ACC112 (cell line): ENCODE measurements at regions not wholly inside any gene's neighbourhood (a gene's known extent, or its start where the extent isn't known, plus 50 kb on each side); places are given as distances from the start of the nearest gene placed in this dataset.
"Not testable (repeated sequence)": the region's sequence is repeated elsewhere in the genome, so short reads cannot be mapped to it uniquely, and the experiment has no call there.

Experiments used
- H2AFZ ChIP-seq: fragments of 200-600 bp; sonication (generic); one replicate; pipeline ENCODE4 v1.6.0; 2017; ENCODE audit warnings: antibody characterized with exemption, low read length; ENCODE audit not compliant: unreplicated experiment
- H3K27ac ChIP-seq: fragments of 200-600 bp; sonication (generic); 2 replicates; pipeline ENCODE4 v1.5.1; 2014; ENCODE audit warnings: low read depth, mild to moderate bottlenecking, antibody characterized with exemption, low read length, moderate library complexity
- H3K27me3 ChIP-seq: fragments of 200-600 bp; sonication (generic); 2 replicates; pipeline ENCODE4 v1.6.1; 2014; ENCODE audit warnings: mild to moderate bottlenecking, antibody characterized with exemption, low read length, moderate library complexity, mixed read lengths; ENCODE audit not compliant: insufficient read depth
- H3K36me3 ChIP-seq: fragments of 200-600 bp; sonication (generic); 2 replicates; pipeline ENCODE4 v1.6.1; 2016; ENCODE audit warnings: mild to moderate bottlenecking, antibody characterized with exemption, low read length, moderate library complexity, mixed read lengths; ENCODE audit not compliant: insufficient read depth
- H3K4me1 ChIP-seq: fragments of 200-600 bp; sonication (generic); one replicate; pipeline ENCODE4 v1.6.1; 2016; ENCODE audit warnings: low read length, mixed read lengths; ENCODE audit not compliant: insufficient read depth, unreplicated experiment, control insufficient read depth
- H3K4me3 ChIP-seq: fragments of 200-600 bp; sonication (generic); 2 replicates; pipeline ENCODE4 v1.5.1; 2014; ENCODE audit warnings: mild to moderate bottlenecking, low read depth, low read length
- H3K79me2 ChIP-seq: fragments of 200-600 bp; sonication (generic); one replicate; pipeline ENCODE4 v1.6.0; 2016; ENCODE audit warnings: low read length; ENCODE audit not compliant: control insufficient read depth, unreplicated experiment, insufficient read depth

- not testable (repeated sequence) for H3K27ac ChIP-seq, H3K36me3 ChIP-seq, H3K79me2 ChIP-seq, H3K4me3 ChIP-seq, H2AFZ ChIP-seq, H3K4me1 ChIP-seq
- peaks cover 21% of the 10 kb centered on the region for H3K27me3 ChIP-seq
Measured at GRCh38 chr18:35848321-35848720, 124.2 kb upstream of the RMP24 start.

- peaks cover 28% of the 10 kb centered on the region for H3K27me3 ChIP-seq
- H3K4me3 ChIP-seq, H3K4me1 ChIP-seq, H3K79me2 ChIP-seq, H3K36me3 ChIP-seq, H2AFZ ChIP-seq, H3K27ac ChIP-seq: not testable (repeated sequence)
Measured at GRCh38 chr18:35849241-35849640, 123.2 kb upstream of the RMP24 start.

GRCh38 chr18:35851286-35851970, 121.1 kb upstream of the RMP24 start:
- H3K4me1 ChIP-seq, result no peaks in the 10 kb centered on the region
- no peak overlapping the region for H3K27ac ChIP-seq
- no peaks in the 10 kb centered on the region for H3K36me3 ChIP-seq

DNA sequence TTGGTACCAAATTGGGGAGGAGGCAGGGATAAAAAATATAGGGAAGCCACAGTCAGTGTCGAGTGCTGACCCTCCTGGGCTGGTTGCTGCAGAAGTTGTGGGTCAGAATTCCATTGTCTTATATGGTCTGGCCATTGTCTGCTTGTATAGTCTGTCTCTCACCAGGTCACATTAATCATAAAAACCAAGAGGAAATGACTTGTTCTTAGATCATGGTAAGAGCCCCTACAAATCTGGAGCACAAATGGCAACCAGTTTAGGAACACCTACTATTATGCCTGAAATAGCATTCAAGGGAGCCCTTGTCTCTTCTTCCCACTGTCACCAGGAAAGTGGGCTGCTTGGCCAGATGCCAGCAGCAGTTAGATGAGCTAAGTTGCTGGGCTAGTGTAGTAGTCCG, 119.7 kb upstream of the RMP24 start:
- H2AFZ ChIP-seq, result no peak overlapping the region
- no peaks in the 10 kb centered on the region for H3K36me3 ChIP-seq
- H3K4me1 ChIP-seq, result no peaks in the 10 kb centered on the region
- H3K4me3 ChIP-seq, result no peak overlapping the region
- peaks cover 35% of the 10 kb centered on the region for H3K27me3 ChIP-seq
- H3K27ac ChIP-seq, result no peak overlapping the region
- H3K79me2 ChIP-seq, result no peaks in the 10 kb centered on the region

More at GRCh38 chr18:35851286-35851970, 121.1 kb upstream of the RMP24 start:
- Histone ChIP-seq H3K27me3 (peaks cover 35% of the 10 kb centered on the region), H3K4me3 (no peak overlapping the region), H2AFZ (no peak overlapping the region), H3K79me2 (no peaks in the 10 kb centered on the region)

- Histone ChIP-seq H3K27me3 (peaks cover 35% of the 10 kb centered on the region), H2AFZ (no peak overlapping the region), H3K79me2 (no peaks in the 10 kb centered on the region), H3K4me1 (no peaks in the 10 kb centered on the region), H3K4me3 (no peak overlapping the region), H3K36me3 (no peaks in the 10 kb centered on the region), H3K27ac (no peak overlapping the region)
Measured at GRCh38 chr18:35854095-35854494, 118.4 kb upstream of the RMP24 start.

GRCh38 chr18:35856178-35856577, 116.3 kb upstream of the RMP24 start:
- Histone ChIP-seq H3K4me3 (no peak overlapping the region), H3K36me3 (no peaks in the 10 kb centered on the region), H3K27ac (no peak overlapping the region), H3K79me2 (no peaks in the 10 kb centered on the region), H2AFZ (no peak overlapping the region), H3K27me3 (peaks cover 31% of the 10 kb centered on the region), H3K4me1 (no peaks in the 10 kb centered on the region)

DNA sequence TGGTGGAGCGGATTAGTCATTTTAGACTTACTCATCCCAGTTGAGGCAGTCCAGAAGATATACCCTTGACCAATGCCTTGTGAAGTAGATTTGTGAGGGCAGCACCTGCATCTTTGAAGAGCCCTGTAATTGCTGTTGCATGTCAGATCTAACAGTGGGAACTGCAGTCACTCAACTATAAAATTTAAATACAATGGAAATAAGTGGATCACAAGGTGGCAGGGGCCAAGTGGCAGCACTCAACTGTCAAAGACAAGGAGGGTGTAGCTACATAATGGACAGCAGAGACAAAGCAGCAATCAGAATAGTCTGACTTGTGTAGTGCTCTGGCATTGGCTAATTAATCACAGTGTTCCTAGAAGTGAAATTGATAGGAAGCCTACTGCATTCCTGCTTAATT, 115.8 kb upstream of the RMP24 start:
- H3K36me3 ChIP-seq, H3K4me3 ChIP-seq, H3K79me2 ChIP-seq, H3K27ac ChIP-seq, H3K4me1 ChIP-seq, H2AFZ ChIP-seq: not testable (repeated sequence)
- peaks cover 29% of the 10 kb centered on the region; the same call in 1 of the 2 replicates for H3K27me3 ChIP-seq

- peaks cover 29% of the 10 kb centered on the region; the same call in 1 of the 2 replicates for H3K27me3 ChIP-seq
- H3K79me2 ChIP-seq, H3K4me3 ChIP-seq, H3K4me1 ChIP-seq, H3K36me3 ChIP-seq, H3K27ac ChIP-seq, H2AFZ ChIP-seq: not testable (repeated sequence)
Measured at GRCh38 chr18:35857581-35857980, 114.9 kb upstream of the RMP24 start.

DNA sequence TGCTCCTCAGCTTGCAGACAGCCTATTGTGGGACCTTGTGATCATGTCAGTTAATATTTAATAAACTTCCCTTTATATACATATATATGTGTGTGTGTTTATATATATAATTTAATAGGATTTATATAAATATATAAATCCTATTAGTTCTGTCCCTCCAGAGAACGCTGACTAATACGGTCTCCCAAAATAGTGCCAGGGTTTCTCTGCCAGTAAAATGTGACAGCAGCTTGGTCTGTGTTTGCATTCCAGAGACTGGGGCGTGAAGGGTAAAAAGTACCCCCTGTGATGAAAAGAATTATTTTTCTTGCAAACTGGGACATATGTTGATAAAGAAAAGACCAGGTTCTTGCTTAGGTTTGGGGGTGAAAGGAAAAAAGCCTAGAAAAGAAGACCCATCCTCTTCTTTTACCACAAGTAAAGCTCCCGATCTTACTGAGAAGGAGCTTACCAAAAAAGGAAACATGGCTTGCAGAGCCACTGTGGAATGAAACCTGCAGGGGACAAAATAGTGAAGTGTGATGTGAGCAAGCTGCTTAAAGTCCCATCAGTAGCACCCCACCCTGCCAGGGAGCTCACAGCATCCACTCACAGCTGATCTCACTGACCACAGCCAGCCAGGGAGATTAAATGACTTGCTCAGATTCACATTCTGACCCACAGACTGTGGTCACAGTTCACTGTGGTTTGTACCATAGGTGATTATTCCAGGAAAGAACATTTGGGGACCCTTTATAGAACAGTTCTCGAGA, 110.9 kb upstream of the RMP24 start:
- Histone ChIP-seq H3K4me1 (no peaks in the 10 kb centered on the region), H3K36me3 (no peaks in the 10 kb centered on the region), H3K27ac (no peak overlapping the region), H2AFZ (no peak overlapping the region), H3K27me3 (peaks cover 19% of the 10 kb centered on the region; the same call in 1 of the 2 replicates), H3K4me3 (no peak overlapping the region), H3K79me2 (no peaks in the 10 kb centered on the region)

DNA sequence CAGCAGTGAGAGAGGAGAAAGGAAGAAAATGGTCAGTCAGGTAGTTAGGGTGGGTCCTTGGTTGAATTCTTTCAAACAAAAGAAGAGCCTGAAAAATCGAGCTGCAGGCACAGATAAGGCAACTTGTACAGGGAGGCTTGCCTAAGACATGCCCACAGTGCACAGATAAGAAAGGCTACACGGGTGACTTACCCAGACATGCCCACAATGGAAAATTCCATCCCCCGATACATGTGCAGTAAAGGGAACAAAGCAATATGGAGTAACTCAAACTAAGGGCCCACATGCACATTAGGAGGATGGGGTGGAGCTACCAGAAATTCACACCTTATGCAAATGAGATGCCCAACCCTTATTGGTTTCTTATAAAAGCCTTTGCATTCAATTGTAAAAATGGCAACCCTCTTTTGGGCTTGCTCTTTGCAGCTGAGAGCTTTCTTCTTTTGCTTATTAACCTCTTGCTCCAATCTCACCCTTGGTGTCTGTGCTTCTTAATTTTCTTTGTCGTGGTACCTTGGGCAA, 110.3 kb upstream of the RMP24 start:
- H3K27me3 ChIP-seq, result peaks cover 19% of the 10 kb centered on the region; the same call in 1 of the 2 replicates
- H3K4me3 ChIP-seq, result no peak overlapping the region
- H3K27ac ChIP-seq, result no peak overlapping the region
- H3K79me2 ChIP-seq, result no peaks in the 10 kb centered on the region
- H3K4me1 ChIP-seq, result no peaks in the 10 kb centered on the region
- H2AFZ ChIP-seq, result no peak overlapping the region
- H3K36me3 ChIP-seq, result no peaks in the 10 kb centered on the region

DNA sequence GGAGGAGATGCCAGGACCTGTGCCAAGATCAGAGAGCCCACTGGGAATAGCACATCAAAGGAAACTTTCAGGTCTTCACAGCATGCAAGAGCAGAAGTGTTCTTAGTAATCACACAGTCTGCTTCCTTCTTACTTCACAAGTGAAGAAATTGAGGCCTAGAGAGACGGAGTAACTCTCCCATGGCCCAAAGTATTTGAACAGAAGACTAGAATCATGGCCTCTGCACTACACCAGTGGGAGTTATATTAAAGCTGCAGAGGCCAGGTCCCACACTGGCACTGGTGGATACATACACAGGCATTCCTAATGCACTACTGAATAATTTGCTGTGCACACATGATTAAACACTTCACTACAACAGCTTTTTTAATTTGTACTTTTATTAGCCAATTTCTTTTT, 107.6 kb upstream of the RMP24 start:
- H3K4me3 ChIP-seq, result no peak overlapping the region
- no peaks in the 10 kb centered on the region for H3K36me3 ChIP-seq
- H3K27me3 ChIP-seq, result peaks cover 29% of the 10 kb centered on the region; the same call in 1 of the 2 replicates
- H3K4me1 ChIP-seq, result no peaks in the 10 kb centered on the region
- no peak overlapping the region for H3K27ac ChIP-seq
- no peaks in the 10 kb centered on the region for H3K79me2 ChIP-seq
- H2AFZ ChIP-seq, result no peak overlapping the region
